GM18951 (cell line): ENCODE measurements at regions not wholly inside any gene's neighbourhood (a gene's known extent, or its start where the extent isn't known, plus 50 kb on each side); places are given as distances from the start of the nearest gene placed in this dataset.

ENCODE experiments used
- POLR2A ChIP-seq: IDR thresholded peaks from 4 replicates; pipeline ENCODE4 v1.6.1; 2011; ENCODE audit warnings: mild to moderate bottlenecking; ENCODE audit not compliant: insufficient read length, insufficient read depth; ENCODE audit errors: extremely low read depth
- in situ Hi-C: fragments of 300-500 bp; cut with MboI; formaldehyde crosslinking; loops from one replicate; pipeline ENCODE4 v1.12.0; 2022; ENCODE audit warnings: low sequenced_read_pairs, mixed read lengths, inconsistent platforms; ENCODE audit not compliant: unreplicated experiment

DNA sequence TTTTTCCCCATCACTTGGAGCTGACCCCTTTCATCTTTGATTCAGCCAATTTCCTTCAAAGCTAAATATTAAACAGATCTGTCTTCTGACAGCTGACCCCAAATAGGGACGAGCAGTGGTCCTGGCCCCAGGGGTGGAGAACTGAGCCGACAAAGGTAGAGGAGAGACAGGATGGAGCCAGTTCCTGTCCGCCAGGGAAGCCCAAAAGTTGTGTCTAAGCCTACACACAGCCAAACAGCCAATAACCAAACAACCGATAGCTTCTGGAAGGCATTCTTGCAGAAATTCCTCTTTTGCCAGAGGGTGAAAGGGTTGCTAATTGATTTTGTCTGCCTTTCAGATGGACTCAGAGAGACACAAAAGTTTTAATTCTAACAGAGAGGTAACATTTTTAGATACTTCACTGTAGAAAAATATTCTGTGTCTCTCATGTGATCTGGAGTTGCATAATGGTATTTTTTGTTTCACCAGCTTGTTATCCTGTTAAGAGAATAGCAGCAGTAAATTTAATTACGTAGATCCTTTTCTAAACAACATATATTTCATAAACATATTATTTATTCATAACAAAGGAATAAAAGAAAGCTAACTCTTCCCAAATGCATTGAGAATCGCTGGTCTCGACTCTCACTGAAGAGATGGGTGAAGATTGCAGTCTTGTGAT, 161.7 kb upstream of the LYZL1 start:
- in situ Hi-C loops = loop anchor here (25.0 kb wide), 1 partner anchor 465 kb away; no protein-coding TSS in a partner anchor

DNA sequence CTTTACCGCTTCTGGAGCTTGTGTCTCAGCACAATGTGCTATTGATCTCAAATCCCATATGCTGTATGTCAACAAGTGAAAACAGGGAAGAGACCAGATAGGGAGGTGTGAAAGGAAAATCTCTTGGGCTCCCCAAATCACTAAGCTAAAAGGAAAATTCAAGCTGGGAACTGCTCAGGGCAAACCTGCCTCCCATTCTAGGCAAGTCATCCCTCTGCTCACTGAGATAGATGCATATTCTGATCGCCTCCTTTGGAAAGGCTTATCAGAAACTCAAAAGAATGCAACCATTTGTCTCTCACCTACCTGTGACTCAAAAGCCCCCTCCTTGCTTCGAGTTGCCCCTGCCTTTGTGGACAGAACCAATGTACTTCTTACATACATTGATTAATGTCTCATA, 161.1 kb upstream of the LYZL1 start:
- no peak for TF ChIP-seq POLR2A
- in situ Hi-C loops = loop anchor here (25.0 kb wide), 1 partner anchor 465 kb away; no protein-coding TSS in a partner anchor

More for the DNA sequence above, 161.7 kb upstream of the LYZL1 start:
- TF ChIP-seq POLR2A = no peak

GRCh38 chr10:29130190-29130673, 158.6 kb upstream of the LYZL1 start:
- TF ChIP-seq POLR2A = no peak
- in situ Hi-C loops = loop anchor here (25.0 kb wide), 1 partner anchor 468 kb away; no protein-coding TSS in a partner anchor

DNA sequence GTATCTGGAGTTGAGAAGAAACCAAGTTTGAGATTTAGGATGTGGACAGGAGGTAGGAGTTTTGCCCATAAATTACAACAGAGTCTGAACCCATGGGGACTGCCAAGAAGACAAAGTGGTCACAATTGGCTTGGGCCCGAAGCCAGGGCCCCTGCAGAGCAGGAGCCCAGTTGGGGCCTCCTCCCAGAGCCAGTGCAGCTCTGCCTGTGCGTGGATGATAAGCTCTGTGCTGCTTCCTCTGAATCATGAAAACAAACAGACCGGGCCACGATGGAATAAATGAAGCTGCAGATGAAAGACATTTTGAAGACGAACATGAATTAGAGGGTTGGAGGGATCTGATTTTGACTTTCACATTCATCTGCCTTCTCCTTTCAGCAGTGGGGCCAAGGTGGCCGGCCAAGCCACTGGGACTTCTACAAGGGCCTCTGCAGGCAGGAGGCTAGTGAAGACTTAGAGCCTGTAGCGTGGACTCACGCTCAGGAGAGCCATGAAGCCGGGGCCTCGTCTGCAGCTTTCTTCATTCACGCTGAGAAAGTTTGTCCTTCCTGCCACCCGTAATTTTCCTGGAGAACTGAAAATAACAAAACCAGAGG, 156.8 kb upstream of the LYZL1 start:
- no peak for TF ChIP-seq POLR2A
- in situ Hi-C loops = loop anchor here (25.0 kb wide), 1 partner anchor 470 kb away; no protein-coding TSS in a partner anchor

- in situ Hi-C loops = loop anchor here (25.0 kb wide), 1 partner anchor 470 kb away; no protein-coding TSS in a partner anchor
- no peak for TF ChIP-seq POLR2A
These were observed 156.2 kb upstream of the LYZL1 start for GRCh38 chr10:29132551-29133111.

- in situ Hi-C loops = loop anchor here (25.0 kb wide), 1 partner anchor 473 kb away; no protein-coding TSS in a partner anchor
- TF ChIP-seq POLR2A = no peak
These were observed 153.5 kb upstream of the LYZL1 start for GRCh38 chr10:29135337-29135736.

GRCh38 chr10:29136411-29136810, 152.5 kb upstream of the LYZL1 start:
- no peak for TF ChIP-seq POLR2A
- in situ Hi-C loops = loop anchor here (25.0 kb wide), 1 partner anchor 474 kb away; no protein-coding TSS in a partner anchor

- no peak for TF ChIP-seq POLR2A
- in situ Hi-C loops = loop anchor here (25.0 kb wide), 1 partner anchor 478 kb away; no protein-coding TSS in a partner anchor
These were observed 148.7 kb upstream of the LYZL1 start for GRCh38 chr10:29140151-29140550.

GRCh38 chr10:29140991-29141390, 147.9 kb upstream of the LYZL1 start:
- no peak for TF ChIP-seq POLR2A
- in situ Hi-C loops = loop anchor here (25.0 kb wide), 1 partner anchor 479 kb away; no protein-coding TSS in a partner anchor

- no peak for TF ChIP-seq POLR2A
- in situ Hi-C loops = loop anchor here (25.0 kb wide), 1 partner anchor 479 kb away; no protein-coding TSS in a partner anchor
These were observed 147.1 kb upstream of the LYZL1 start for GRCh38 chr10:29141761-29142160.

DNA sequence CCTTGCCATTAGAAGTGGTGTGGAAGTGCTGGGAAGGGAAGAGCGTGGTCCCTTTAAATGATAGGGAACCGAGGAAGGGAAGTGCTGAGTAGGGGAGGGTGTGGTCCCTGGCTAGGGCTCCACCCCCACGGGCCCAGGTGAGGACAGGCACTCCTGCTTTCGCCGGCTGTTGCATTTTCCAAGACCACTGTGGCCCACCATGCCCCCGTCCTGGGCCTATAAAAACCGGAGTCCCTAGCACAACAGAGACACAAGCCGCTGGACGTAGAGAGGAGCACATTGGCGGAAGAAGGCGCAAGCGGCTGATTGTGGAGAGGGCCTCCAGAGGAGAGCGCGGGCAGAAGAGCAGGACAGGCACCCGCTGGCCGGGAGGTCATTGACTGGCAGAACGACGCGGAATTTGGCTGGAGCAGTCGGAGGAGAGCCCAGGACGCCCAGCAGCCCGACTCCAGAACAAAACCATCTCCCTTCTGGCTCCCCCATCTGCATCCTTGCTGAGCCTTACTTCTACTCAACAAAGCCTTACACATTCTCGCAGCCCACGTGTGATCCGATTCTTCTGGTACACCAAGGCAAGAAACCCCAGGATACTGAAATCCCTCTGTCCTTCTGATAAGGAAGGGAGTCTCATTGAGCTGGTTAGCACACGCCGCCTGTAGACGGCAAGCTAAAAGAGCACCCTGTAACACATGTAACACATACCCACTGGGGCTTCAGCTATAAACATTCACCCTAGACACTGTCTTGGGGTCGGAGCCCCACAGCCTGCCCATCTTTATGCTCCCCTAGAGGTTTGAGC, 146.2 kb upstream of the LYZL1 start:
- in situ Hi-C loops = loop anchor here (25.0 kb wide), 1 partner anchor 480 kb away; no protein-coding TSS in a partner anchor

GRCh38 chr10:29144126-29144525, 144.7 kb upstream of the LYZL1 start:
- no peak for TF ChIP-seq POLR2A
- in situ Hi-C loops = loop anchor here (25.0 kb wide), 1 partner anchor 482 kb away; no protein-coding TSS in a partner anchor

More for the DNA sequence above, 146.2 kb upstream of the LYZL1 start:
- no peak for TF ChIP-seq POLR2A
